GM19452 (cell line): ENCODE measurements at regions not wholly inside any gene's neighbourhood (a gene's known extent, or its start where the extent isn't known, plus 50 kb on each side); places are given as distances from the start of the nearest gene placed in this dataset.
"Not testable (repeated sequence)": the region's sequence is repeated elsewhere in the genome, so short reads cannot be mapped to it uniquely, and the experiment has no call there.

Experiments used
- ATAC-seq: cut with Tn5 transposase; IDR thresholded peaks from one replicate; pipeline ENCODE4 v1.9.1; 2021; ENCODE audit not compliant: unreplicated experiment

DNA sequence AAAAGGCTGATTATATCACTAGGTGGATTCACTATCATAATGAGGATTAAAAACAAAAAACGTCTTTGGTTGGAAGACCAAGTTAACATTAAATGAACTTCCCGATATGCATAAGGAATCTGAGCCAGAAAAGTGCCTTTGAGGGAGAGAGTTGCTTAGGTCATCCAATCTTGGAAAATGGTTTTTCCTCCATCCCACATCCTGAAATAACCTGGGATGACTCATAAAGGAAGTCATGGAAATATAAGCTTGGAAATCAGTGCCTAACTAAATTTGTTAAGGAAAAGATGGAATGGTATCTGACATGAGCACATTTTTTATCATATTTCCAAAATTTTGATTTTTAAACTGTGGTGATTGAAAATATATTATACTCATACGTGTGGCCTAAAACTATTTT, 66.0 kb downstream of the KBTBD8 start:
- ATAC-seq = no peak

DNA sequence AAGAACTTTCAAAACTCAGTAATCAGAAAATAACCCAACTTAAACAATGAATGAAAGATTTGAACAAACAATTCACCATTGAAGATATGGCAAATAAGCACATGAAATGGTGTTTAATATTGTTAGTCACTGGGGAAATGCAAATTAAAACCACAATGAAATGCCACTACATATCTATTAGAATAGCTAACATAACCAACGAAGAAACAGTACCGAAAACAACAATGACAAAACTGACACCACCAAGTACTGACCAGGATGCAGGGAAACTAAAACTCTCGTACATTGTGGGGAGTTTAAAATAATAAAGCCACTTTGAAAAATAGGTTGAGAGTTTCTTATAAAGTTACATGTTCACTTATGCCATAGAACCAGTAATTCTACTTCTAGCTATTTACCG, 69.1 kb downstream of the KBTBD8 start:
- peak; percentile 85 for ATAC-seq

DNA sequence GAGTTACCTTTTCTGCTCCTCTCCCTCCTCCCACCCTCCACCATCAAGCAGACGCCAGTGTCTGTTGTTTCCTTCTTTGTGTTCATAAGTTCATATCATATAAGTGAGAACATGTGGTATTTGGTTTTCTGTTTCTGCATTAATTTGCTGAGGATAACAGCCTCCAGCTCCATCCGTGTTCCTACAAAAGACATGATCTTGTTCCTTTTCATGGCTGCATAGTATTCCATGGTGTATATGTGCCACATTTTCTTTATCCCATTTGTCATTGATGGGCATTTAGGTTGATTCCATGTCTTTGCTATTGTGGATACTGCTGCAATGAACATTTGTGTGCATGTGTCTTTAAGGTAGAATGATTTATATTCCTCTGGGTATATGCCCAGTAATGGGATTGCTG, 74.5 kb downstream of the KBTBD8 start:
- not testable (repeated sequence) for ATAC-seq

DNA sequence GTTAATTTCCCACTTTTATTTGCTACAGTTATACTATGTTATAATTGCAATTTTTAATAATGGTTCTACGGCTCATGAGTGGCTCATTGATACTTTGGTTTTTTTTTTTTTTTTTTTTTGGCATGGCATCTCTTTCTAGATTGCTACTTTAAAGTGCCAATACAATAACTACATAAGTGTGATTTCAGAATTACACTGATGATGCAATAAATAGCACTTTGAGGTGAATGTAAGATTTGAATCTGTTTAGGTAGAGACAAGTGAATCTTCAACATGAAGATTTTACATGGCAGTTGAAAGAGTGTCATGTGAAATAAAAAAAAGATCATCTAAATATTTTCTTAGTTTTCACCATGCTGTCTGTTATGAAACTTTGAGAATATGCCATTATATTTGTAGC, 75.7 kb downstream of the KBTBD8 start:
- ATAC-seq = no peak

DNA sequence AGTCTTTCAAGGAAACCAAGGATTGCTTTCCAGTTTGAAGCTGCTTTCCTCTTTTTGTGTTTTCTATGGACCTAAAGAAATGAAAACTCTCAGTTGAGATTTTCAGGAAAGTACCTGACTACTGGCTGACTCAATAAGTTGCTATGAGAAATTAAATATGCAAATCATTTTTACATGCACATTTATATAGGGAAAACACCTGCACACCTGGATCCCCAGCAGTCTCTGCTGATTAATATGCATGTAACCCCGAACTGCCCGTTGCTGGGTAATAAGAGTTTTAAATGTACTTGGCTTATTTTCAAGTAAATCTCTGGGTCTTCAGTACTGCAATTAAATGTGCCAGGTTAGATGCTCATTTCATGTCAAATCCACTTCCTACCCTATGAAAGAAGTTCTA, 77.2 kb downstream of the KBTBD8 start:
- no peak for ATAC-seq

DNA sequence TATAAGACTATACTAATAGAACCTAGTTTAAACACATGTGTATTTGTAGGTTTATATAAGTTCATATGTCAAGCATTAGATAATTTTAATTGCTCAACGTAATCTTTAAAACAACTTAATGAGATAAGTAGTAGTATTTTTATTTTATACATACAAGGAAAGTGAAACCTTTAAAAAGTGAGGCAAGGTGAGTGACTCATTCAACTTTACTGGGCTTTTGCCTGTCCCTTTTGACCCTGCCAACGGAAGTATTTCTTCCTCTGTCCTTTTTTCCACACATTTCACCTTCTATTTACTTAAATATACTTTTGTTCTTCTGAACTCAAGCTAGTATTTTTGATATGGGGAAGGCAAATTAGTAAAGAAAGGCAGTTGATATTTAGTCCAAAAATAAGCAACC, 78.5 kb downstream of the KBTBD8 start:
- ATAC-seq = no peak

DNA sequence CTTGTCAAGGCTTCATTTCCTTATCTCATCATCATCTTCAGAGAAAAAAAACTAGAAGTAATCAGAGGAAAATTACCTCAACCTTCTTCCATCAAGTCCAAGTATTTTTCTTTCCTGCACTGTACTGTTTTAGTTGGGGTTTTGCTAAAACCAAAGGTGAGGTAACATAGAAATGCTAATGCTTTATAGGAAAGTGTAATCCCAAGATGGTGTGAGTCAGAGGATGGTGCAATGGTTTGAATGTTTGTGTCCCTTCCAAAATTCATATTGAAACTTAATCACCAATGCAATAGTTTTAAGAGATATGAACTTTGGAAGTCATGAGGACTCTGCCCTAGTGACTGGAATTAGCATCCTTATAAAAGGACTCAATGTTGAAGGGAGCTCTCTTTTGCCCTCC, 79.5 kb downstream of the KBTBD8 start:
- no peak for ATAC-seq

DNA sequence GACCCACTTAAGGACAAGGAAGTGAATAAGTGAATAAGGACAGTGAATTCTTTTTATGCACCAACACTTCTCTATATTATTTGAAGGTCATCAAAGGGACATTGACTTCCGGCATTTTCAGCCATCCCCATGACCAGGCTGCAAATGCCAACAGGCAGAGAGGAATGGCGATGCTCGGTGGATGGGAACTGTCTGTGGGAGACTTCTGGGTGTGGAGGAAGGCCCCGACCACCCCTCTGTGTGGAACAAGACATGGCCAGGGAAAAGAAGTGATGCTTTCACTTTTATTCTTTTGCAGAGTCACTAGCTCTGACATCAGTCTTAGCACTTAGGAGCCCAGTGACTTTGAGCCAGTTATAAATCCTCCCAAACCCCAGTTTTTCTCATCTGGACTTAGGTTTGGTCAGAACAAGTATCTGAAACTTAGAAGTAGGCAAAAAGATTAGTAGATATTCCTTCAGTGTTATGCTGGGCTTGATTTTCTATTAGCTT, 84.5 kb downstream of the KBTBD8 start:
- no peak for ATAC-seq

DNA sequence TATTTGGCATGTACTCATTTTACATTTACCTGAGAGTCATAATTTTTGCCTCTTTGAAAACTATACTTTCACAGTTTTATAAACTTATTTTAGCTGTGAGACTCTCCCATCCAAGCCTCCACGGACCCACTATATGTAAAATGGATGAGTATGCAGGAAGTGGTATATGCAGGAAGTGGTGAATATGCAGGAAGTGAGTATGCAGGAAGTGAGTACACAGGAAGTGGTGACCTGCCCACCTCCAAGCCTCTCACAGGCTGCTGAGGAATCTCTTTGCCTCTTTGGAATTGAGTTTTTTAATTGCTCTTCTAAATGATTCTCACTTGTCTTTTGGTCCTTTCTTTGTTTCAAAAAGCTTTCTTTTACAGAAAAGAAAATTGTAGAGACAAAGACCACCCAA, 85.2 kb downstream of the KBTBD8 start:
- ATAC-seq = peak; percentile 98

DNA sequence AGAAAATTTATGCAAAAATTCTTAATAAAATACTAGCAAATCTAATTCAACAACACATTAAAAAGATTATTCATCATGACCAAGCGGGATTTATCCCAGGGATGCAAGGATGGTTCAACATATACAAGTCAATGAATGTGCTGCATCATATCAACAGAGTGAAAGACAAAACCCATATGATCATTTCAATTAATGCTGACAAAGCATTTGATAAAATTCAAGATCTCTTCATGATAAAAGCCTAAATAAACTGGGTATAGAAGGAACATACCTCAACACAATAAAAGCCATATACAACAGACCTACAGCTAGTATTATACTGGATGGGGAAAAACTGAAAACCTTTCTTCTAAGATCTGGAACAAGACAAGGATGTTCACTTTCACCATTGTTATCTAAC, 89.7 kb downstream of the KBTBD8 start:
- ATAC-seq = no peak

DNA sequence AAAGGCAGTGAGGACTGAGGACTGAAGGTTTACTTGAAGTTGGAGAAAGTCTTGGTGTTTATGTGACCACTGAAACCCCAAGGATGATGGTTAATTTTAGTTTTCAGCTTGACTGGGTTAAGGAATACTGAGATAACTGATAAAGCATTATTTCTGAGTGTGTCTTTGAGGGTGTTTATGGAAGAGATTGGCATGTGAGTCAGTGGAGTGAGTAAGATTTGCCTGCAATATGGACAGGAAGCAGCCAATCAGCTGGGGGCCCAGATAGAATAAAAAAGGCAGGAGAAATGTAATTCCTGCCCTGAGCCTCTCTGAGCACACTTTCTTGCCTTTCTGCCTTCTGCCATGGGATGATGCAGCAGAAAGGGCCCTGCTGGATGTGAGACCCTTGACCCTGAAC, 92.4 kb downstream of the KBTBD8 start:
- ATAC-seq = no peak

DNA sequence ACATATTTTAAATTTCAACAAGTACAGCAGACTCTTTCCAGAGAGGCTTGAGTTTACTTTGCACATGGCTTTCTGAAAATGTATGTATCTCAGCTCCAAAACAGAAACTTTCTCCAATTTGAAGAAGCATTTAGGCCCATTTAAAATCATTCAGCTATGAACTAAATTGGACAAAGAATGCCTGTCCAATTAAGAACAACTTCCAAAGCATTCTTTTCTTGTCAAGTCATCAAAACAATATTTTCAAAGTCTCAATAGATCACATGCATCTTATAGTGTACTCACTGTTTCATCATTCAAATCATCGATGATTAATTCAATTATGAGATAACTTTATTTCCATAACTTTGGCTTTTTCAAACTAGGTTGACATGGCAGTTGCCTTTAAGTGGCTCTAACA, 95.2 kb downstream of the KBTBD8 start:
- no peak for ATAC-seq

DNA sequence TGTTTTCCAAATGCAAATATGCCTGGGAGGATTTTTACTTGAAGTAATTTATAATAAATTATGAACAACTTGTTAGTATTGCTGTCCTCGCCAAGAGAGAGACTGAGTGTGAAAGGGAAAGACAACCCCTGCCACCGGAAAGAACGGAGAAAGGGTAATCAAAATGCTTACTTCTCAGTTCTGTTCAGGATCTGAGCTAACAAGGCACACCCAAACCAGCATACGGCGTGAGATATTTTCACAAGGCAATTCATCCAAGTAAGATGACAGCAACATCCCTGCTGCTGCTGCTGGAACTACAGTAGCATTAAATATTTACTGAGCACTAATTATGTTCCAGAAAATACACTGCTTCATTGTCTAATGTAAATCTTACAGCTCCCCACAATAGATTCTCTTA, 96.1 kb downstream of the KBTBD8 start:
- no peak for ATAC-seq

DNA sequence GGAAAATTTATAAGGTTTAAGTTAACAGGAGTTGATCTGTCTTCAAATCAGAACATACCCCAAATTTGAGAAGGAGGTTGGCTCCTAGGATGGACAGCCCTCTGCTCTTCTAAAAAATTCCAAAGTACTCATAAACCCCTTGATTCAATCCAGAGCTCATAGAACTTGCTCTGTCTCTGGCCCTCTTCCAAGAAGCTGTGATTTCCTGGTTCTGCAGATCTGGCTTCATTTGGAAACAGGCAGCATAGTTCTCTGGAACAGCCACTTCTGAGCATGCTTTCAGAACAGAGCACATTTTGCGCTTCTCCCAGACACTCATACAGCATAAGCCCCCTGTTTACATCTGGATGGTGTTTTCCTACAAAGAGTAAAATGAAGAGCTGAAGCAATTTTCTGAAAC, 96.7 kb downstream of the KBTBD8 start:
- ATAC-seq = no peak

DNA sequence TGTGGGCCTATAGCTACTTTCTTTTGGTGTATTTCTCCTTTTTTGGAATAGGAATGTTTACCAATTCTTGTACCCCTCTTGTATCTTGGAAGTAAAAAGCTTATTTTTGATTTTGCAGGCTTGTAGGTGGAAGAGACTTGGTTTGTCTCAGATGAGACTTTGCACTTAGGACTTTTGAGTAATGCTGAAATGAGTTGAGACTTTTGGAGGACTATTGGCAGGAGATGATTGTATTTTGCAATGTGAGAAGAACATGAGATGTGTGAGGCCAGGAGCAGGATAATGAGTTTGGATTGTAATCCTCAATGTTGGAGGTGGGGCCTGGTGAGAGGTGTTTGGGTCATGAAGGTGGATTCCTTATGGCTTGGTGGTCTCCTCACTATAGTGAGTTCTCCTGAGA, 106.3 kb downstream of the KBTBD8 start:
- ATAC-seq = no peak

DNA sequence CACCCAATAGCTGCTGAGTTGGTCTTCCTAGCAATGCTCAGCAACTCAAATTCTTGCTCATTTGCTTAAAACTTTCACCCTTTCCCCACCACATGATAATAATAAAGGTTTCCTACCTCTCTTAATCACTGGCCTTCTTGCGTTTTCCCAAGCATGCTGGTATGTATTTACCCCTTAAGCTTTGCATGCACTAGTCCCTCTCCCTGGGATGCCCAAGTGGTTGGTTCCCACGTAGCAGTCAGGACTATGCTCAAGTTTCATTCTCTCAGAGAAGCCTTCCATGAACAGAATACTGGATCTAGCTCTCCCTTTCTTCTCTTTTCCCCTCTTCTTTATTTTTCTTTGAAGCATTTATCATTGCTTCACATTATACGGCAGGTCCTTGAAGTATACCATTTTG, 108.8 kb downstream of the KBTBD8 start:
- ATAC-seq = no peak

DNA sequence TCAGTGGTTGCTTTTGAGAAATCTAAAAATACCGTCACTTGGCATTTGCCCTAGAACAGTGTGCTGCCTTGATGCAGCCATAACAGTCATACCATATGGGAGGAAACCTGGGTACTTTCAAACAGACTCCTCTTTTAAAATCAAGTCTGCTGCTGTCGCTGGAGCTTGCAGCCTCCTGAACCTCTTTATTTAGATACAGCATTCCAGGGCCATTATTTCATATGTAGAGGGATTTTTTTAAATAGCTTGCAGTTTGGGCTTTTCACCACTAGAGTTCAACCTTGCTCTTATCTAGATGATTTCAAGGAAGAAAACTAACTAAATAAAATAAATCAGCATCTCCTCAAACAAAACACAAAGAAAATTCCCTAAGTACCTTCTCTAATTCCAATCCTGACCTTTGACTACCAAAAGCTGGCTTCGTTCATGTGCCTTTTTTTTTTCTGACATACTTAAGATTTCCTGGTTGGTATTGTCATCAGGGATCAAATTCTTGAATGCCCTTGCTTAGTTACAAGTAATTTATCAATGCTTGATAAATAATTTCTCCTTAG, 111.6 kb downstream of the KBTBD8 start:
- ATAC-seq = no peak

DNA sequence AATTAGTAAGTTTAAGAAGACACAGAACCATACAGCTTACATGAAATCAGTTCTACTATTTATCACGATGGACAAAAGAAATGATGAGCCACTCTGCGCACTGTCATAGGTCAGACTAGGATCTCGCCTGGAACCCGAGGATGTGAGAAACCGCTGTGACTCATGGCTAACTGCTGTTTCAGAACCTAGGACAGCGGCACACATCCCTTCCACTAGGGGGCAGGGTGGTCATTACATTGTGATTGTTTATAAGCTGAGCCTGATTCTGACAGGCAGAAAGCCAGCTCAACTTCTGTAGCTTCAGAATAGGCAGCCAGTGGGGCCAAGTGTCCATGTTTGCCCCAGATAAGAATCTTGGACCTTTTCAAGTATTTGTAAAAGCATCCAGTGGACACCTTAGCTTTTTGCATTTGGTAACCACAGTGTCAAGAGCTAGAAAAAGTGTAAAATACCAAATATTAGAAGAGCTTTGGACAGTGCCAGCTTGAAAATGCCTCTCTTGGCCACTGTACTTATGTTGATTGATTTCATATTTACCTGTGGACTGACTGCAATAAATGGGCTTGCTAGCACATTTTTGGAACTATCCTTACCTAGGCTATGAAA, 115.8 kb downstream of the KBTBD8 start:
- ATAC-seq = peak; percentile 99

DNA sequence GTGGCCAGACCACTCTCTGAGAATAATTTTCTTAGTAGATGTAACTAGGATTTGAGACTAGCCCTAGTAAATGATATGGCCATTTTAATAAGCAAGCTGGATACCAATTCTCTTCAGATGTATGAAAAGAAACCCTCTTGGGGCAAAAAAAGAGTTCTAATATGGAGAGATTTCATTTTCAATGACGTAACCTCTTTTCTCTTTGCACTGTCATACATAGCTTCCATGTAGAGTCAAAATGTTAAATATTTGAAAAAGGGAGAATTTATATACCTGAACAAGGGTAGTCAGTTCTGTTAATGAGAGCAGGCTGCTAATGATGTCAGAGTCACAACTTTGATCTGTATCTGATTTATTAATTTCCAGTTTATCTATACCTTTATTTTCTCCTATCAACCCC, 120.0 kb downstream of the KBTBD8 start:
- no peak for ATAC-seq

DNA sequence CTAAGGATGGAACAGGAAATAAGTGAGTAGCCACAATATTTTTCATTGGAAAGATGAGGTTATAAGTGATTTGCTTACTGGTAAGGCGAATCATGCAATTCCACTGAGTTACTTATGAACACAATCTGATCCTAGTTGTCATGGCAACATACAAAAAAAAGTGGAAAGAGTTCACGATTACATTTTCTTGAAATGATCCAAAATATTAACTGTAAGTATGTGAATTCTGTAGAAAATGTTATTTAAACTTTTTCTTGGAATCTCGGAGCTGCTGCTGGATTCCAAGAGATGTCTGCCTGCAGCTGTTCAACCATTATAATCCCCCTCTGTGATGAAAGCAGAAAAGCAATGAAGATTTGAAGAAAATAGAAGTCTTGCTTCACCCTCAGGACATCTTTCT, 120.5 kb downstream of the KBTBD8 start:
- no peak for ATAC-seq

DNA sequence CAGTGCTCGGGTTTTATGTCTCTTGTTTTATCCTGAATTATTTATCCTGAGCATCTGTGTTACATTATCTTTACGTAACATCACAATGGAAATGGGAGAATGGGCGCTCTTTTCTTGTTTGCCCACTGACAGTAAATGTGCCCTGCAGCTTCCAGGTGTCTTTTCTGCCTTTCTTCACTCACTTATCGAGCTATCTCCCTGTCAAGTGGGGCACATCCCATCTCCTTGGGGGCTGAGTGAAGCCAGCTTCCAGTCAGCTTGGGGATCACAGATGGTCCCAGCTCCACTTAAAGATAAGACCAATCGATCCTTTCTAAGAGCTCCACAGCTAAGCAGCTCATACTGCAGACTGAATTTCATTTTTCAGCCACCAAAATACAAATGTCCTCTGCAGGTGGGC, 125.8 kb downstream of the KBTBD8 start:
- no peak for ATAC-seq

DNA sequence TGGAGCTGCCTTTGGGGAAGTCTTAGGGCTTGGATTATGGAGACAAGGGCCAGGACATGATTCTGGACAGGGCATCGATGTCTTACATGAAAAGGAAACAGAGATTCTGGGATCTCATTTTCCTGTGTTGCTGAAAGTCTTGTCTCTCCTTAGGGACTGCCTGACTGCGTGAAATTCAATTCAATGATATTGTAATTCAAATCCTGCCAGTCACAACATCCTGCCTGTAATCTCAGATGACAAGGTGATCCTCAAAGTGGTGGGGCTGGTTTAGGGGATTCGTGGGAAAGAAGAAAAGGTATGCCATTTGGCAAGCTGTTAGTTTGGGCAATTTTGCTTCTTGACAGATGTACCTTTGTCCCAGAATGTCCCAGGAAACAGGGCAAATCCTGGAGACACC, 129.1 kb downstream of the KBTBD8 start:
- no peak for ATAC-seq

DNA sequence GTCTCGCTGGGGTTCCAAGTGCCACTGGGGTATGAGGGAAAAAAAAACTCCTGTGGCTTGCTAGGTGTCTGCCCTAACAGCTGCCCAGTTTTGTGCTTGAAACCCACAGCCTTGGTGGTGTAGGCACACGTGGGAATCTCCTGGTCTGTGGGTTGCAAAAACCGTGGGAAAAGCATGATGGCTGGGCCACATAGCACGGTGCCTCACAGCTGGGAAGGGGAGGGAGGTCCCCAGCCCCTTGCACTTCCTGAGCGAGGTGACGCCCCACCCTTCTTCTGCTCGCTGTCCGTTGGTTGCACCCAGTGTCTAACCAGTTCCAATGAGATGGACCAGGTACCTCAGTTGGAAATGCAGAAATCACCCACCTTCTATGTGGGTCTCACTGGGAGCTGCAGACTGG, 144.3 kb downstream of the KBTBD8 start:
- no peak for ATAC-seq
